HEK293T (cell line): ENCODE measurements at regions not wholly inside any gene's neighbourhood (a gene's known extent, or its start where the extent isn't known, plus 50 kb on each side); places are given as distances from the start of the nearest gene placed in this dataset.

Source experiments
- NFRKB ChIP-seq: fragments of 450-650 bp; IDR thresholded peaks from 2 replicates; pipeline ENCODE4 v1.6.1; 2016; ENCODE audit warnings: mild to moderate bottlenecking, moderate library complexity
- SP1 ChIP-seq: fragments of 450-650 bp; IDR thresholded peaks from 2 replicates; pipeline ENCODE4 v1.6.1; 2017

GRCh38 chr4:181679754-181680153 lies 563.4 kb upstream of the TENM3 start:
- TF ChIP-seq SP1 (no peak), NFRKB (no peak)
